ENCODE measurements at regions not wholly inside any gene's neighbourhood (a gene's known extent, or its start where the extent isn't known, plus 50 kb on each side); places are given as distances from the start of the nearest gene placed in this dataset.

DNA sequence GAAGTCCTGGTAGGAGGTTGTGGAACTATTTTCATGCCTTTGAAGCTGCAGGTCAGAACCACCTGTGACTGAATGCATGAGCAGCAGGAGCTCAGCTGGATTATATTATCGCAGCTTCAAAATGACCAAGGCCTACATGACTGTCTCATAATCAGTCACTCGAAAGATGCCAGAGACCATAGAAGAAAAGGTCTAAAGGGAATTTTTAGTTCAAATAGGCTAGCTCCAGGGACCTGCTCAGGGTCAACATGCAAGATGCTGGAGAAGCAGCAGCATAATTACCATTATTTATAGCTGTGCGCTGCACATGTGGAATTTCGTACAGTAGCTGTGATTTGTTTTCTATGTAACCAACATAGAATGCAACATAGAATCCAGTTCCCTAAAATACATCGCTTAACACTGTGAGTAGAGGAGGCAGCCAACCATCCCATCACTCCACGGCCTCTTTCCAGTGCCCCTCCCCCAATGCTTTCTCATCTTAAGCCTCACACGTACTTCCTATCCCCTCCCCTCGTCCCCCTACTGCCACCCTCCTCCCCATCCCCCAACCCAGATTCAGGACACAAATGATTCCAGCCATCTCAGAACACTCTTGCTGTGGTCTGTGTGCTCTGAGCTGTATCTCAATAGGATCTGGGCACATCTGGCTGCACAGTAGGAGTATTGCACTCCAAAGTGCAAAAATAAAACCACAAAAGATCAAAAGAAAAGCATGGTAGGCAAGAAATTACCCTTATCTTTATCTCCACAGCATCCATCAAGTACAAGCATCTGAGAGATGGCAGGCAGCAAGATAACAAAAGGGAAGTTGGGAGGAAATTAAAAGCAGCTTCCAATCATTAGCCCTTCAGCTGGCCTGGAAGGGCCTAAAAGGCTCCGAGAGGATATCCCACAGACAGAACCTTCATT lies 352.8 kb upstream of the SEMA6D start:
- no peaks in the 10 kb centered on the region for H3K27me3 ChIP-seq (ENCODE audit: control insufficient read depth, insufficient read depth, low read length)
- no peak overlapping the region for H3K9ac ChIP-seq (ENCODE audit: low read length in 3 of 3)
- DNase-seq (peak in 3 of 5 donors; percentile 27 to 60 (median 27)), FAIRE-seq (no peak)
- intact Hi-C loops (cut with DNase I) = no loop called here
- H3K4me3 ChIP-seq (ENCODE audit: low read length in 3 of 3) = no peak overlapping the region
- H3K9me3 ChIP-seq (ENCODE audit: control insufficient read depth in 2 of 3, insufficient read depth in 1 of 3, low read length in 3 of 3) = no peaks in the 10 kb centered on the region
- TF ChIP-seq CTCF (IDR thresholded peaks at IDR 0.05; ENCODE audit: borderline replicate concordance, extremely low read depth, insufficient read depth) = no peak
- H3K36me3 ChIP-seq (ENCODE audit: control insufficient read depth in 2 of 3, insufficient read depth in 3 of 3, low read length in 3 of 3) = no peaks in the 10 kb centered on the region
- no peak overlapping the region for H3K27ac ChIP-seq (ENCODE audit: low read depth in 2 of 2, low read length in 2 of 2)
- no peaks in the 10 kb centered on the region for H3K4me1 ChIP-seq (ENCODE audit: control insufficient read depth in 2 of 3, insufficient read depth in 2 of 3, low read depth in 1 of 3, low read length in 3 of 3)

DNA sequence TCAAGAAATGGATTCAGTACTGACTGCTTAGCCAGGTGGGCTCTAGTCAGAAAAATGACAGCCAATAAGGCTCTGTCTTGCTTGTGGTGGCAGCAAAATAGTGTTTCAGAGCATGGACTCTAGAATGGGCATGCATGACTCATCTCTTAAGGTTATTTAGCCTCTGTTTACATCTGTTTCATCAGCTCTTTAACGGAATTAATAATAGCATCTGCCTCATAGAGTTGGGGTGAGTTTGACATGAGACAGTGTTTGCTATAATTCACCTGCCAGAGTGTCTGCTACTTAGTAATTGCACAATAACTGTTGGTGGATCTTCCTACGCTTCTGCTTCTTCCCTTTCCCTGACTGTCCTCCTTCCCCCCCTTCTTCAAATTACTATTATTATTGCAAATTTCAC lies 350.4 kb upstream of the SEMA6D start:
- no peak for TF ChIP-seq CTCF (IDR thresholded peaks at IDR 0.05; ENCODE audit: borderline replicate concordance, extremely low read depth, insufficient read depth)
- intact Hi-C loops (cut with DNase I) = no loop called here
- FAIRE-seq = no peak

DNA sequence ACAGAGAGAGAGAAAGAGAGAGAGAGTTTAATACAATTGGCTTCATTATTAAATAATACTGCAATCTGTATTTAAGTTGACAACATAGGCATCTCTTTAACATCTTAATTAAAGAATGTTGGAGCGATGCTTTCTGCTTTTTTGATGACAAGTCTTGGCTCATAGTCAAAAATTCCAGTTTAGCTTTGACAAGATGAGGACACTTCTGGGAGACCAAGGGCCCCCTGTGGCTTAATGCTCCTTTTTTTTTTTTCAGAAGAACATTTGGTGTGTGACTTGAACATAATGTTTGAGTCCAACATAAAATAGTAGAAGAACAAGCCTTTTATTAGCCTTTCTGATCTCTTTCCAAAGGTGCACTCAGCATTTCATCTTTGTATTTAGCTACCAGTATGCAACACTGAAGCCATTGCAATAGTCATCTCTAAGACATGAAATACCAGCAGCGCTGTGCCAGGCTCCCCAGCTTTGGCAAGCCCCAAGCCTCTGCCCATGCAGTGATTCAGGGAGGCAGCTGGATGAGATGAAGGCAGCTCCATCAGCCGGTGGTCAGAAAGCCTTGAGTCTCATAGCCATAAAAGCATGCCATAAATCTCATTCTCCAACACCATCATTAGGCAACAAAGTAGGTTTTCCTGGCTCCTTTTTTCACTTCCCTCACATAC lies 349.4 kb upstream of the SEMA6D start:
- H3K27me3 ChIP-seq (ENCODE audit: control insufficient read depth, insufficient read depth, low read length) = no peaks in the 10 kb centered on the region
- no peak for FAIRE-seq
- no peak overlapping the region for H3K27ac ChIP-seq (ENCODE audit: low read depth in 2 of 2, low read length in 2 of 2)
- H3K36me3 ChIP-seq (ENCODE audit: control insufficient read depth in 2 of 3, insufficient read depth in 3 of 3, low read length in 3 of 3) = no peaks in the 10 kb centered on the region
- TF ChIP-seq CTCF (IDR thresholded peaks at IDR 0.05; ENCODE audit: borderline replicate concordance, extremely low read depth, insufficient read depth) = no peak
- H3K9ac ChIP-seq (ENCODE audit: low read length in 3 of 3) = no peak overlapping the region
- no peak for DNase-seq
- intact Hi-C loops (cut with DNase I) = no loop called here
- H3K9me3 ChIP-seq (ENCODE audit: control insufficient read depth in 2 of 3, insufficient read depth in 1 of 3, low read length in 3 of 3) = no peaks in the 10 kb centered on the region
- no peak overlapping the region for H3K4me3 ChIP-seq (ENCODE audit: low read length in 3 of 3)
- H3K4me1 ChIP-seq (ENCODE audit: control insufficient read depth in 2 of 3, insufficient read depth in 2 of 3, low read depth in 1 of 3, low read length in 3 of 3) = no peaks in the 10 kb centered on the region

More for the DNA sequence above, 350.4 kb upstream of the SEMA6D start:
- H3K27ac ChIP-seq (ENCODE audit: low read depth in 2 of 2, low read length in 2 of 2) = no peak overlapping the region
- no peak overlapping the region for H3K4me3 ChIP-seq (ENCODE audit: low read length in 3 of 3)
- no peaks in the 10 kb centered on the region for H3K9me3 ChIP-seq (ENCODE audit: control insufficient read depth in 2 of 3, insufficient read depth in 1 of 3, low read length in 3 of 3)
- no peaks in the 10 kb centered on the region for H3K27me3 ChIP-seq (ENCODE audit: control insufficient read depth, insufficient read depth, low read length)
- no peak overlapping the region for H3K9ac ChIP-seq (ENCODE audit: low read length in 3 of 3)
- H3K4me1 ChIP-seq (ENCODE audit: control insufficient read depth in 2 of 3, insufficient read depth in 2 of 3, low read depth in 1 of 3, low read length in 3 of 3) = no peaks in the 10 kb centered on the region
- no peak for DNase-seq
- no peaks in the 10 kb centered on the region for H3K36me3 ChIP-seq (ENCODE audit: control insufficient read depth in 2 of 3, insufficient read depth in 3 of 3, low read length in 3 of 3)
